ENCODE measurements at regions not wholly inside any gene's neighbourhood (a gene's known extent, or its start where the extent isn't known, plus 50 kb on each side); places are given as distances from the start of the nearest gene placed in this dataset.

- H3K4me3 ChIP-seq (ENCODE audit: low read depth, low read length): no peak overlapping the region
- DNase-seq (ENCODE audit: low read depth): no peak
- no peak for TF ChIP-seq CTCF (conservative IDR thresholded peaks at IDR 0.05; ENCODE audit: low read depth, low read length)
These were observed 177.5 kb downstream of the LMO4 start for GRCh38 chr1:87506147-87506546.

- no peak for DNase-seq (ENCODE audit: low read depth)
- H3K4me3 ChIP-seq (ENCODE audit: low read depth, low read length): no peak overlapping the region
- no peak for TF ChIP-seq CTCF (conservative IDR thresholded peaks at IDR 0.05; ENCODE audit: low read depth, low read length)
These were observed 179.6 kb downstream of the LMO4 start for GRCh38 chr1:87508247-87508787.

GRCh38 chr1:87510540-87510939 lies 181.9 kb downstream of the LMO4 start:
- no peak for TF ChIP-seq CTCF (conservative IDR thresholded peaks at IDR 0.05; ENCODE audit: low read depth, low read length)
- DNase-seq (ENCODE audit: low read depth): no peak
- H3K4me3 ChIP-seq (ENCODE audit: low read depth, low read length): no peak overlapping the region

GRCh38 chr1:87511449-87511848 lies 182.8 kb downstream of the LMO4 start:
- no peak overlapping the region for H3K4me3 ChIP-seq (ENCODE audit: low read depth, low read length)
- DNase-seq (ENCODE audit: low read depth): no peak
- TF ChIP-seq CTCF (conservative IDR thresholded peaks at IDR 0.05; ENCODE audit: low read depth, low read length): no peak

GRCh38 chr1:87512431-87512830 lies 183.8 kb downstream of the LMO4 start:
- no peak for DNase-seq (ENCODE audit: low read depth)
- no peak for TF ChIP-seq CTCF (conservative IDR thresholded peaks at IDR 0.05; ENCODE audit: low read depth, low read length)
- no peak overlapping the region for H3K4me3 ChIP-seq (ENCODE audit: low read depth, low read length)

GRCh38 chr1:87513255-87513654 lies 184.6 kb downstream of the LMO4 start:
- no peak for TF ChIP-seq CTCF (conservative IDR thresholded peaks at IDR 0.05; ENCODE audit: low read depth, low read length)
- H3K4me3 ChIP-seq (ENCODE audit: low read depth, low read length): no peak overlapping the region
- no peak for DNase-seq (ENCODE audit: low read depth)

- no peak for DNase-seq (ENCODE audit: low read depth)
- H3K4me3 ChIP-seq (ENCODE audit: low read depth, low read length): no peak overlapping the region
- no peak for TF ChIP-seq CTCF (conservative IDR thresholded peaks at IDR 0.05; ENCODE audit: low read depth, low read length)
These were observed 185.4 kb downstream of the LMO4 start for GRCh38 chr1:87513966-87514660.
